HG02884 (cell line): ENCODE measurements at regions not wholly inside any gene's neighbourhood (a gene's known extent, or its start where the extent isn't known, plus 50 kb on each side); places are given as distances from the start of the nearest gene placed in this dataset.
"Not testable (repeated sequence)": the region's sequence is repeated elsewhere in the genome, so short reads cannot be mapped to it uniquely, and the experiment has no call there.

Source experiments
- ATAC-seq: cut with Tn5 transposase; IDR thresholded peaks from one replicate; pipeline ENCODE4 v1.9.1; 2021; ENCODE audit warnings: mild to moderate bottlenecking, moderate library complexity; ENCODE audit not compliant: unreplicated experiment

DNA sequence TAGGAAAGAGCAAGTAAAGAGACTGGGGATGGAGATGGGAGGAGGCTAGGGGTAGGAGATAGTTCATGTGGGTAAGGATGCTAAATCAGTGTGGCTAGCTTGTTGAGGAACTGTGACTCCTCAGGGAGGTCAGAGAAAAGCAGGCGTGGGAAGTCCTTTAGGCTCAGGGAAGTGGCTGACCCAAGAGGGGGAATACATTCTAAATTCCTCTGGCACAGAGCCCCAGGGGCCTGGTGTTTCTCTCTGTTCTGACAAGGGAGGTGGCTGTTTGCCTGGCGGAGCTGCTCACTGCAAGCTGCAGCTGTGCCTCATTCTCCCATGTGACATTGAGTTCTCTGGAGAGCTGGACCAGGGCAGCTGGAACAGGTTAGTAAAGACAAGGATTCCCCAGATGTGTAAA lies 152.2 kb upstream of the SLC38A2 start:
- no peak for ATAC-seq

DNA sequence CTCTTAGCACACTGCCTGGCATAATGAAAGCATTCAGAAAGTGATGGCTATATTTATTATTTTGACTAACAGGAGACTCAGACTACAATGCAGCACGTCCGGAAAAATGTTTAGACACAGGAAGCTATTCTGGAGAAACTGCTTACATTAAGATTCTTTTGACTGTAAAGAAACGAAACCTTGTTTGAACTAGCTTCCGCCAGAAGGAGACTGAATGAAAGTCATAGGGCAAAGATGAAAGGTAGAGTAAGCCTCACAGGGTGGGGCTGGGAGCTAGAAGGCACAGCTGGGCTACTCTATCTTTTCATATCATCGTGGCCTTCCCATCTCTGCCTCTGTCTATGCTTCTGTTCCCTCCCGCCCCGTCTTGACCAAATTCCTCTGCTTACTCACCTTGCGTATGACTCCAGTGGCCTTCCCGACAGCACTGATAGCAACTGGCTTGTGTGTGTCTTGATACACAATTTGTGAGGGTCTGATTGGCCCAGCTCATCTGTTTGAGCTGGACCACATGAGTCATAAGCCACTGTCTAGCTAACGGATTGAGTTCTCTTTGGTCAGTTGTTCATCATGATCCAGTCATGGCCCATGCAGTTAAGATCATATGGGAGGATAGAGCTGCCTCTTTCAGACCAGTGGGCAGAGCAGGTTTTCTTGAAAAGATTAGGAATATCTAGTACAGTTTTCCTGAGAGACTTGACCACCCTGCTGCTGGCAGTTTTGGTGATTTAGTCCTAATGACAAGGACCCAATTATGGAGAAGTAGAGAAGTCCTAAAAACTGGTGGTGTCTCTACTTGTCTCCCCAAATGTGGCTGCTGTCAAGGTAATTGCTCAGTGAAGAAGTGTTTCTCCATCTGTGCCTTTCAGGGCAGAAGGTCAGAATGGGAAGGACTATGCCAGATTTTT lies 151.5 kb upstream of the SLC38A2 start:
- no peak for ATAC-seq

DNA sequence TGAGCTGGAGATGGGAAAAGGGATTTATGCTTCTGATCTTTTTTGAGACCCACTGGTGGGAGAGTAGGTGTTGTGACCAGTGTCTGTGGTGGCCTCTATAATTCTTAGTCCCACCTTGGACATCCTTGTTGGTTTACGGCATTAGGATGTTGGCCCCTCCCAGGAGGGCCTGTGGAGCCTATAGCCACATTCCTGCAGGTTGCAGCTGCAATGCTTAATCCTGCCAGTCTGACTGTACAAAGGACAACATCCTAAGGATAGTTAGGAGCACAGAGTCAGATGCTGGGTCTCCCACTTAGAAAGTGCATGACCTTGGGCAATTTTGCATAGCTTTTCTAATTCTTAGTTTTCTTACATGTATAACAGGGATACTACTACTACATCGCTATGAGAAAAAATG lies 150.9 kb upstream of the SLC38A2 start:
- ATAC-seq, result no peak

GRCh38 chr12:46522071-46522470 lies 149.5 kb upstream of the SLC38A2 start:
- no peak for ATAC-seq

DNA sequence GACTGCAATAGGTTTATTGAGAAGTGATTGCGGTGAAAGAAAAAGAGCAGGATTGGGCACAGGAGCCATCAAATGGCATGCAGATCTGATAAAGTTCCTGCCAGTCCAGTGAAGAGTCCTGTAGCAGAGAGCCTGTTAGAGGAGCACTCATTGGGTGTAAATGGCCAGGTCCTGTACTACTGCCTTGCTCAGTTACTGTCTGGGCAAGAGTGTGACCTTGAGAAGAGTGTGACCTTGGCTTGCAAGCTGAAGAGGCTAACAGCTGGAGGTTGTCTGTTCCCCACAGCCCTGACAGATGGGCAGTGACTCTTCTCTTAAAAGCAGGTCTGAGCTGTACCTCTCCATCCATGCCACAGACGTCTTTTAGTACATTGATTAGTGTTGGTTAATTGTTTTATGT lies 148.6 kb upstream of the SLC38A2 start:
- ATAC-seq, result no peak

GRCh38 chr12:46519407-46519806 lies 146.8 kb upstream of the SLC38A2 start:
- ATAC-seq, result no peak

- ATAC-seq, result no peak
Observed at GRCh38 chr12:46518729-46519128, 146.2 kb upstream of the SLC38A2 start.

- ATAC-seq, result no peak
Observed at GRCh38 chr12:46518169-46518568, 145.6 kb upstream of the SLC38A2 start.

DNA sequence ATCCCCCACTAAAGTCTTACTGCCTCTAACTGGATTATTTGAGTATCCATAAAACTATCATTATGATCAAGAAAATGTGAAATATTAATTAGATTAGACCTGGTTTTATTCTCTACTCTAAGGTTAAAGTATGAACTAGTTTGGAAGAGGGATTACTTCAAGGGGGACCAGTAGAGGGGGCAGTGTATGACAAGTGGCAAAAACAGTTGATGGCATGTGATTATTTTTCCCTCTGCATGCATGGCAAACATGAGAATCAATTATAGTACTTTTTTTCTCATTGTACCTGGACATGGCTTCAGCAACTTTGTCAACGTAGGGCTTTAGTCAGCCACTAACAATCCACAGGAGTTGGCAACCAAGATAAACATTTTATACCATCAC lies 145.0 kb upstream of the SLC38A2 start:
- ATAC-seq, result peak; percentile 24

- peak; percentile 97 for ATAC-seq
Observed at GRCh38 chr12:46516933-46517578, 144.5 kb upstream of the SLC38A2 start.

- no peak for ATAC-seq
Observed at GRCh38 chr12:46516238-46516932, 143.8 kb upstream of the SLC38A2 start.

DNA sequence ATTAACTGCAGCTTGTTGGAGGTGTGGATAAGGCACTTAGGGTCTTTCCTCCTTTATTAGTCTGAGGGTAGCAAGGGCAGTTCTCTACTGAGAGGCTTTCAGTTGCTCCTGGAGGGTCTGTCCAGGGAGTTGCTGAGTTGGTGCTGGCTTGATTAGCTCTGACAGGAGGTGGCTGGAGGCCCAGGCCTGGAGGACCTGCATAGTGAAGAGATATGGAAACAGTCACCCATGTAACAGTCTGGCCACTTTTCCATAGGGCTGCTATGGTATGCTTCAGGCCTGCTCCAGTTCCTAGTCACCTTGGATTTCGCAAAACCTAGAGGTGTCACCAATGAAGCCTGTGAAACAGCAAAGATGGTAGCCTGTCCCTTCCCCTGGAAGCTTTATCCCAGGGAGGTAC lies 143.3 kb upstream of the SLC38A2 start:
- ATAC-seq, result no peak

- no peak for ATAC-seq
Observed at GRCh38 chr12:46514886-46515285, 142.3 kb upstream of the SLC38A2 start.

DNA sequence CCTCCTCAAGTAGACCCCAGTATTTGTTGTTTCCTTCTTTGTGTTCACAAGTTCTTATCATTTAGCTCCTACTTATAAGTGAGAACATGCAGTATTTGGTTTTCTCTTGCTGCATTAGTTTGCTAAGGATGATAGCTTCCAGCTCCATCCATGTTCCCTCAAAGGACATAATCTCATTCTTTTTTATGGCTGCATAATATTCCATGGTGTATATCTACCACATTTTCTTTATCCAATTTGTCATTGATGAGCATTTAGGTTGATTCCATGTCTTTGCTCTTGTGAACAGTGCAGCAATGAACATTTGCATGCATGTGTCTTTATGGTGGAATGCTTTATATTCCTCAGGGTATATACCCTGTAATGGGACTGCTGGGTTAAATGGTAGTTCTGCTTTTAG lies 137.7 kb upstream of the SLC38A2 start:
- not testable (repeated sequence) for ATAC-seq

- ATAC-seq, result no peak
Observed at GRCh38 chr12:46509135-46509534, 136.6 kb upstream of the SLC38A2 start.

- ATAC-seq, result no peak
Observed at GRCh38 chr12:46508651-46509050, 136.1 kb upstream of the SLC38A2 start.

GRCh38 chr12:46507766-46508165 lies 135.2 kb upstream of the SLC38A2 start:
- ATAC-seq, result no peak

DNA sequence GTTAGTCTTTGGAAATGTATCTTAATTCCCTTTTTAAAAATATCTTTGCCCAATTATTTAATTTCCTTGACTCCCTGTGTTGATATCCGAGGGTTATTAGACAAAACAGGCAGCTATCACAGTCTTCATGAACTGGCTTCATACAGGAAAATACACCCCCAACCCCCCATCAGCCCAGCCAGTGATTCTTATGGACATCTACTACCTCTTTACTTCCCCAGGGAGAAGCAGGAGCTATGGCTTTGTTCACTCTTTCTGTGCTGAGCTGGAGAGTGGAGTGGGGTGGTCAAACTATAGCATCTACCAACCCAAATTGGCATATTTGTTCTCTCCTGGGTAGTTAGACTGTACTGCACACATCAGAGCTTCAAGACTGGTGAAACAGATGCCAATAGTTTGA lies 134.4 kb upstream of the SLC38A2 start:
- ATAC-seq, result no peak

DNA sequence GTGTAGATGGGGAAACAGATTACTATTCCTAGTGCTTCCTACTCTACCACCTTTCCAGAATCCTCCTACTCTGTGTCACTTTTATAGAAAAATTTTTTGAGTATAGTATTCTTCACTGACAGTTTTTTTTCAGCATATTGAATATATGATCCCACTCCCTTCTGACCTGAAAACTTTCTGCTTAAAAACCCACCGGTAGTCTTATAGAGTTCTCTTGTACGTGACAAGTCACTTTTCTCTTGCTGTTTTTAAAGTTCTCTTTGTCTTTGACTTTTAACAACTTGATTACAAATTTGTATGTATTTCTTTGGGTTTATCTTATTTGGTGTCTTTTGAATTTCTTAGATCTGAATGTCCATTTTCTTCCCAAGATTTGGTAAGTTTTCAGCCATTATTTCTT lies 133.6 kb upstream of the SLC38A2 start:
- no peak for ATAC-seq

DNA sequence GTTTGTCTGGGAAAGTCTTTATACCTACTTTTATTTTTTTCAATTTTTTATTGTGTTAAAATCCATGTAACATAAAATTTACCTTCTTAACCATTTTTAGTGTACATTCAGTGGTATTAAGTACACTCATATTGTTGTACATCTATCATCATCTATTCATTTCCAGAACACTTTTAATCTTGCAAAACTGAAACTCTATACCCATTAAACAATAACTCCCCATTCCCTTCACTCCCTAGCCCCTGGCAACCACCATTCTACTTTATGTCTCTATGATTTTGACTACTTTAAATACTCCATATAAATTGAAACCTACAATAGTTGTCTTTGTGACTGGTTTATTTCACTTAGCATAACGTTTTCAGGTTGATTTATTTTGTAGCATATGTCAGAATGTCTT lies 131.9 kb upstream of the SLC38A2 start:
- no peak for ATAC-seq

- no peak for ATAC-seq
Observed at GRCh38 chr12:46503637-46504175, 131.1 kb upstream of the SLC38A2 start.

DNA sequence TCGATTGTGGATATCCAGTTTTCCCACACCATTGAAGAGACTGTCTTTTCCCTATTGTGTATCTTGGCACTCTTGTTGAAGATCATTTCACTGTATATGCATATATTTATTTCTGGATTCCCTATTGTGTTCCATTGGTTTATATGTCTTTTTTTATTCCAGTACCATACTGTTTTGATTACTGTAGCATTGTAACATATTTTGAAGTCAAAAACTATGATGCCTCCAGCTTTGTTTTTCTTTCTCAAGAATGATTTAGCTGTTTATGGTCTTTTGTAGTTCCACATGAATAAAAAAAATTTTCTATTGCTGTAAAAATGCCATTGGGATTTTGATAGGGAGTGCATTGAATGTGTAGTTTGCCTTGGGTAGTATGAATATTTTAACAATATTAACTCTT lies 128.1 kb upstream of the SLC38A2 start:
- no peak for ATAC-seq
